Embryonic facial prominence (tissue), 1 donor: ENCODE measurements at regions not wholly inside any gene's neighbourhood (a gene's known extent, or its start where the extent isn't known, plus 50 kb on each side); places are given as distances from the start of the nearest gene placed in this dataset.

ENCODE experiments used
- DNase-seq: peaks from one replicate; pipeline ENCODE4 v3.0.0-alpha.2; 2016; ENCODE audit errors: extremely low spot score

- no peak for DNase-seq
These were observed 82.2 kb downstream of the ZNF608 start for GRCh38 chr5:124664287-124664686.

- DNase-seq, result no peak
These were observed 83.3 kb downstream of the ZNF608 start for GRCh38 chr5:124663101-124663506.

GRCh38 chr5:124662181-124662781 lies 84.2 kb downstream of the ZNF608 start:
- DNase-seq, result no peak

GRCh38 chr5:124661317-124662141 lies 84.9 kb downstream of the ZNF608 start:
- DNase-seq, result no peak

GRCh38 chr5:124660229-124661093 lies 86.0 kb downstream of the ZNF608 start:
- DNase-seq, result no peak

- no peak for DNase-seq
These were observed 86.6 kb downstream of the ZNF608 start for GRCh38 chr5:124659798-124660197.

- no peak for DNase-seq
These were observed 87.4 kb downstream of the ZNF608 start for GRCh38 chr5:124658867-124659557.

GRCh38 chr5:124655921-124656511 lies 90.4 kb downstream of the ZNF608 start:
- no peak for DNase-seq

- peak; percentile 57 for DNase-seq
These were observed 91.1 kb downstream of the ZNF608 start for GRCh38 chr5:124655251-124655917.

GRCh38 chr5:124654418-124654817 lies 92.0 kb downstream of the ZNF608 start:
- no peak for DNase-seq

GRCh38 chr5:124653666-124654065 lies 92.8 kb downstream of the ZNF608 start:
- DNase-seq, result no peak

GRCh38 chr5:124652892-124653441 lies 93.5 kb downstream of the ZNF608 start:
- no peak for DNase-seq

- DNase-seq, result no peak
These were observed 94.0 kb downstream of the ZNF608 start for GRCh38 chr5:124652514-124652819.

GRCh38 chr5:124651663-124652513 lies 94.6 kb downstream of the ZNF608 start:
- DNase-seq, result peak; percentile 62

GRCh38 chr5:124650951-124651662 lies 95.3 kb downstream of the ZNF608 start:
- DNase-seq, result no peak

GRCh38 chr5:124650147-124650561 lies 96.3 kb downstream of the ZNF608 start:
- no peak for DNase-seq

GRCh38 chr5:124649491-124650146 lies 96.8 kb downstream of the ZNF608 start:
- DNase-seq, result peak; percentile 74

- no peak for DNase-seq
These were observed 97.5 kb downstream of the ZNF608 start for GRCh38 chr5:124648902-124649467.
